ENCODE measurements at regions not wholly inside any gene's neighbourhood (a gene's known extent, or its start where the extent isn't known, plus 50 kb on each side); places are given as distances from the start of the nearest gene placed in this dataset.

GRCh38 chr20:10876558-10876957, 202.8 kb upstream of the JAG1 start:
- no TSS peak for BruUV-seq (replicated peaks)
- Histone ChIP-seq H3K23ac (ENCODE audit: low read depth, low read length) (no peak overlapping the region), H3K4me1 (ENCODE audit: control insufficient read depth, insufficient read depth, low read length) (no peaks in the 10 kb centered on the region), H3K4me2 (ENCODE audit: low read depth, low read length) (no peak overlapping the region), H2BK5ac (ENCODE audit: low read depth, low read length, poor library complexity, severe bottlenecking) (no peak overlapping the region), H3K9ac (ENCODE audit: low read depth, low read length) (no peak overlapping the region), H2AK9ac (replicated peaks; ENCODE audit: low read depth, low read length, poor library complexity) (no peak overlapping the region), H3K9me1 (ENCODE audit: insufficient read depth, low read length) (no peaks in the 10 kb centered on the region), H2BK15ac (ENCODE audit: low read depth, low read length) (no peak overlapping the region), H3K27me3 (ENCODE audit: control insufficient read depth, insufficient read depth, low read length) (no peaks in the 10 kb centered on the region), H3K36me3 (ENCODE audit: control insufficient read depth, insufficient read depth, low read length) (no peaks in the 10 kb centered on the region), H4K5ac (ENCODE audit: low read depth, low read length) (no peak overlapping the region), H4K20me1 (ENCODE audit: insufficient read depth, low read length) (no peaks in the 10 kb centered on the region), H3K79me1 (ENCODE audit: low read depth in 1 of 2, low read length in 2 of 2) (no peaks in the 10 kb centered on the region), H2AFZ (replicated peaks; ENCODE audit: low read length, poor library complexity) (no peak overlapping the region), H3K18ac (ENCODE audit: low read depth, low read length) (no peak overlapping the region), H4K91ac (ENCODE audit: insufficient read depth, low read depth, low read length) (no peak overlapping the region), H4K8ac (ENCODE audit: low read depth in 2 of 2, low read length in 2 of 2) (no peak overlapping the region), H3K4me3 (ENCODE audit: insufficient read depth, low read depth, low read length) (no peak overlapping the region), H3K14ac (replicated peaks; ENCODE audit: low read depth, low read length) (no peak overlapping the region), H3K56ac (ENCODE audit: extremely low read depth, insufficient read depth, low read length) (no peak overlapping the region), H2AK5ac (ENCODE audit: low read depth, low read length) (no peak overlapping the region), H3K4ac (ENCODE audit: low read depth, low read length) (no peak overlapping the region), H3K9me3 (ENCODE audit: control insufficient read depth, insufficient read depth, low read length) (peaks cover 4% of the 10 kb centered on the region), H2BK20ac (ENCODE audit: low read depth, low read length) (no peak overlapping the region), H3K27ac (ENCODE audit: insufficient read depth, low read length) (no peak overlapping the region), H2BK120ac (ENCODE audit: low read depth, low read length) (no peak overlapping the region)
- ATAC-seq (ENCODE audit: low read depth), result no peak
- no CpG with 5 or more reads among the region's 1 CpG for WGBS, 2 experiments (ENCODE audit: extremely low coverage in 2 of 2, insufficient read length in 1 of 2)
- ChIA-PET POLR2A (ENCODE audit: unreplicated experiment) (no interaction called here), CTCF (interaction anchor here (0.6 kb wide), 1 partner anchor 328 kb away, joined by 3 read pairs; no protein-coding TSS in a partner anchor)
- DNase-seq, result no peak
- intact Hi-C loops (cut with micrococcal nuclease) (no loop called here), dilution Hi-C loops (cut with HindIII; ENCODE audit: low sequenced_read_pairs, unreplicated experiment) (no loop called here), in situ Hi-C loops (cut with MboI; ENCODE audit: low sequenced_read_pairs) (no loop called here)
- TF ChIP-seq SMC3 (IDR thresholded peaks at IDR 0.05; ENCODE audit: low read depth, low read length), result no peak
- no peak for TF ChIP-seq RFX5 (IDR thresholded peaks at IDR 0.05; ENCODE audit: low read depth, low read length)
- no peak for TF ChIP-seq ELK1 (IDR thresholded peaks at IDR 0.05; ENCODE audit: borderline replicate concordance, low read depth, low read length)
- no peak for TF ChIP-seq USF2 (IDR thresholded peaks at IDR 0.05; ENCODE audit: low read depth, low read length)
- no peak for TF ChIP-seq MAFK (IDR thresholded peaks at IDR 0.05; ENCODE audit: low read depth, low read length)
- no peak for TF ChIP-seq POLR2A (IDR thresholded peaks at IDR 0.05; ENCODE audit: low read depth, low read length)
- TF ChIP-seq RAD21 (IDR thresholded peaks at IDR 0.05; ENCODE audit: low read length), result no peak
- TF ChIP-seq MXI1 (IDR thresholded peaks at IDR 0.05; ENCODE audit: borderline replicate concordance, low read depth, low read length), result no peak
- TF ChIP-seq MAZ (IDR thresholded peaks at IDR 0.05; ENCODE audit: borderline replicate concordance, low read depth, low read length), result no peak
